ENCODE measurements at regions not wholly inside any gene's neighbourhood (a gene's known extent, or its start where the extent isn't known, plus 50 kb on each side); places are given as distances from the start of the nearest gene placed in this dataset.
A peak's percentile ranks its signal among the peaks of the same experiment; 100 is the strongest.

- no peak overlapping the region for H3K27ac ChIP-seq
- ChIA-PET CTCF (no interaction called here), POLR2A (no interaction called here)
- H3K4me2 ChIP-seq: no peak overlapping the region
- DNase-seq (ENCODE audit: low read depth in 1 of 2, low spot score in 1 of 2) (no peak), ATAC-seq (no peak), FAIRE-seq (peak; percentile 92)
- TF ChIP-seq KDM1A (IDR thresholded peaks at IDR 0.05; ENCODE audit: low read depth): no peak
- no peak for TF ChIP-seq ELK1 (IDR thresholded peaks at IDR 0.05; ENCODE audit: low read depth, low read length)
- no peak for TF ChIP-seq CHD2 (IDR thresholded peaks at IDR 0.05; ENCODE audit: low read length, partially characterized antibody)
- TF ChIP-seq EHF (CRISPR knock-in tag; IDR thresholded peaks at IDR 0.05): no peak
- no peak for TF ChIP-seq RCOR1 (IDR thresholded peaks at IDR 0.05; ENCODE audit: low read depth, low read length)
- no peak for TF ChIP-seq HOXB13 (CRISPR knock-in tag; IDR thresholded peaks at IDR 0.05; ENCODE audit: low read depth)
- TF ChIP-seq PHF8 (IDR thresholded peaks at IDR 0.05; ENCODE audit: borderline replicate concordance, low read depth): no peak
- TF ChIP-seq, protein P1, sequence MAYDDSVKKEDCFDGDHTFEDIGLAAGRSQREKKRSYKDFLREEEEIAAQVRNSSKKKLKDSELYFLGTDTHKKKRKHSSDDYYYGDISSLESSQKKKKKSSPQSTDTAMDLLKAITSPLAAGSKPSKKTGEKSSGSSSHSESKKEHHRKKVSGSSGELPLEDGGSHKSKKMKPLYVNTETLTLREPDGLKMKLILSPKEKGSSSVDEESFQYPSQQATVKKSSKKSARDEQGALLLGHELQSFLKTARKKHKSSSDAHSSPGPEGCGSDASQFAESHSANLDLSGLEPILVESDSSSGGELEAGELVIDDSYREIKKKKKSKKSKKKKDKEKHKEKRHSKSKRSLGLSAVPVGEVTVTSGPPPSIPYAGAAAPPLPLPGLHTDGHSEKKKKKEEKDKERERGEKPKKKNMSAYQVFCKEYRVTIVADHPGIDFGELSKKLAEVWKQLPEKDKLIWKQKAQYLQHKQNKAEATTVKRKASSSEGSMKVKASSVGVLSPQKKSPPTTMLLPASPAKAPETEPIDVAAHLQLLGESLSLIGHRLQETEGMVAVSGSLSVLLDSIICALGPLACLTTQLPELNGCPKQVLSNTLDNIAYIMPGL (CRISPR knock-in tag; IDR thresholded peaks at IDR 0.05; ENCODE audit: borderline replicate concordance): no peak
- H3K4me1 ChIP-seq: no peaks in the 10 kb centered on the region
- no peak overlapping the region for H3K4me3 ChIP-seq
- H3K9me3 ChIP-seq: no peaks in the 10 kb centered on the region
- 9% methylated on average over 3 of the region's 3 CpGs for WGBS (ENCODE audit: missing lambda C conversion rate)
Measured at GRCh38 chrX:98795636-98796035, 1614.4 kb downstream of the PCDH19 start.

- H3K4me3 ChIP-seq: no peak overlapping the region
- no peak for FAIRE-seq
Measured at GRCh38 chrX:98755912-98756311, 1654.2 kb downstream of the PCDH19 start.

DNA sequence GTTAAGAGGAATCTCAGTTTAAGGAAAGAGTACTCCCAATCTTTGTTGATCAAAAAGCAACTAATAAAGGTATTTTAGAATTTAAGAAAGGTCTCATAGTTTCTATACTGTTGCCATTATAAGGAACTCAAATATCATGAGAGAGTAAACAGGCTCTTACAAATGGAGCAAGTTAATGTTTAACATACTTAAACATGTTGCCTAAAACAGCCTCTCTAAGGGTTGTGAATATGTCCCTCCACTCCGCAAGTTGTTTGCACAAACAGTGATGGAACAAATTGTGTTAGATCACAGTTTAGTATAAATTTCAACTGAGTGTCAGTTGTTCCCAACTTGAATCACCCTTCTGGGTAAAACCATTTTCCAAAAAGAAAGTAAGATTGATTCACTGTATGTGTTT is 1678.3 kb downstream of the PCDH19 start:
- POLR2A ChIA-PET: no interaction called here
- Histone ChIP-seq H3K9me3 (no peaks in the 10 kb centered on the region), H3K27ac (no peak overlapping the region), H3K4me3 (no peak overlapping the region), H3K4me1 (no peaks in the 10 kb centered on the region), H3K4me2 (no peak overlapping the region)
- WGBS (ENCODE audit: missing lambda C conversion rate): 3% methylated on average over 1 of the region's 1 CpG
- DNase-seq (ENCODE audit: low read depth in 1 of 2, low spot score in 1 of 2): no peak
- ATAC-seq: no peak
- FAIRE-seq: no peak
- CTCF ChIA-PET: no interaction called here
- TF ChIP-seq CEBPB (IDR thresholded peaks at IDR 0.05) (no peak), ZSCAN20 (CRISPR knock-in tag; IDR thresholded peaks at IDR 0.05) (no peak), NFE2L2 (conservative IDR thresholded peaks at IDR 0.05; ENCODE audit: low read length) (no peak), MAZ (IDR thresholded peaks at IDR 0.05; ENCODE audit: borderline replicate concordance, low read depth, low read length) (no peak), RFX5 (IDR thresholded peaks at IDR 0.05) (no peak), HDAC2 (IDR thresholded peaks at IDR 0.05) (no peak), EHMT2 (IDR thresholded peaks at IDR 0.05; ENCODE audit: low read depth) (no peak), BCL3 (IDR thresholded peaks at IDR 0.05) (no peak), HOXB13 (CRISPR knock-in tag; IDR thresholded peaks at IDR 0.05; ENCODE audit: low read depth) (no peak), PBX3 (IDR thresholded peaks at IDR 0.05) (no peak), CBX8 (IDR thresholded peaks at IDR 0.05) (no peak), RARB (CRISPR knock-in tag; IDR thresholded peaks at IDR 0.05) (no peak), ELK1 (IDR thresholded peaks at IDR 0.05; ENCODE audit: low read depth, low read length) (no peak)
- TF ChIP-seq, protein P1 (CRISPR knock-in tag; IDR thresholded peaks at IDR 0.05; ENCODE audit: borderline replicate concordance): no peak

More at GRCh38 chrX:98755912-98756311, 1654.2 kb downstream of the PCDH19 start:
- TF ChIP-seq RCOR1 (IDR thresholded peaks at IDR 0.05; ENCODE audit: low read depth, low read length): no peak
- no peak for TF ChIP-seq FOXS1 (CRISPR knock-in tag; IDR thresholded peaks at IDR 0.05)
- no peak for TF ChIP-seq FOSB (CRISPR knock-in tag; IDR thresholded peaks at IDR 0.05)
- TF ChIP-seq NFE2L2 (conservative IDR thresholded peaks at IDR 0.05; ENCODE audit: low read length): 0 out of 2 replicates have a peak, but pooled peaks have one; percentile 9
- TF ChIP-seq SMC3 (IDR thresholded peaks at IDR 0.05): no peak
- TF ChIP-seq HOXA7 (CRISPR knock-in tag; IDR thresholded peaks at IDR 0.05): no peak
- no peak for TF ChIP-seq HOXB13 (CRISPR knock-in tag; IDR thresholded peaks at IDR 0.05; ENCODE audit: low read depth)
- TF ChIP-seq, protein P2, sequence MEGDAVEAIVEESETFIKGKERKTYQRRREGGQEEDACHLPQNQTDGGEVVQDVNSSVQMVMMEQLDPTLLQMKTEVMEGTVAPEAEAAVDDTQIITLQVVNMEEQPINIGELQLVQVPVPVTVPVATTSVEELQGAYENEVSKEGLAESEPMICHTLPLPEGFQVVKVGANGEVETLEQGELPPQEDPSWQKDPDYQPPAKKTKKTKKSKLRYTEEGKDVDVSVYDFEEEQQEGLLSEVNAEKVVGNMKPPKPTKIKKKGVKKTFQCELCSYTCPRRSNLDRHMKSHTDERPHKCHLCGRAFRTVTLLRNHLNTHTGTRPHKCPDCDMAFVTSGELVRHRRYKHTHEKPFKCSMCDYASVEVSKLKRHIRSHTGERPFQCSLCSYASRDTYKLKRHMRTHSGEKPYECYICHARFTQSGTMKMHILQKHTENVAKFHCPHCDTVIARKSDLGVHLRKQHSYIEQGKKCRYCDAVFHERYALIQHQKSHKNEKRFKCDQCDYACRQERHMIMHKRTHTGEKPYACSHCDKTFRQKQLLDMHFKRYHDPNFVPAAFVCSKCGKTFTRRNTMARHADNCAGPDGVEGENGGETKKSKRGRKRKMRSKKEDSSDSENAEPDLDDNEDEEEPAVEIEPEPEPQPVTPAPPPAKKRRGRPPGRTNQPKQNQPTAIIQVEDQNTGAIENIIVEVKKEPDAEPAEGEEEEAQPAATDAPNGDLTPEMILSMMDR (IDR thresholded peaks at IDR 0.05): no peak
- TF ChIP-seq MAFK (IDR thresholded peaks at IDR 0.05; ENCODE audit: partially characterized antibody): peak; percentile 52
- TF ChIP-seq EP300 (IDR thresholded peaks at IDR 0.05): no peak
- Histone ChIP-seq H3K27ac (no peak overlapping the region), H3K4me2 (no peak overlapping the region), H3K4me1 (no peaks in the 10 kb centered on the region), H3K9me3 (no peaks in the 10 kb centered on the region)
- CTCF ChIA-PET: no interaction called here
- POLR2A ChIA-PET: no interaction called here
- ATAC-seq (no peak), DNase-seq (ENCODE audit: low read depth in 1 of 2, low spot score in 1 of 2) (no peak)

All from A549 (cell line).